Stimulated activated CD4-positive, alpha-beta T cell treated with anti-CD3 and anti-CD28 coated beads, Interleukin-12 subunit alpha, Interleukin-12 subunit beta, amount 100 ng/mL, for 24 hours (primary cell): ENCODE measurements at regions not wholly inside any gene's neighbourhood (a gene's known extent, or its start where the extent isn't known, plus 50 kb on each side); places are given as distances from the start of the nearest gene placed in this dataset.
"Not testable (repeated sequence)": the region's sequence is repeated elsewhere in the genome, so short reads cannot be mapped to it uniquely, and the experiment has no call there.

Experiments
- DNase-seq, 2 experiments: peaks; one replicate each; pipeline ENCODE4 v3.0.0-alpha.2; 2020; ENCODE audit warnings: low read depth in 2 of 2

DNA sequence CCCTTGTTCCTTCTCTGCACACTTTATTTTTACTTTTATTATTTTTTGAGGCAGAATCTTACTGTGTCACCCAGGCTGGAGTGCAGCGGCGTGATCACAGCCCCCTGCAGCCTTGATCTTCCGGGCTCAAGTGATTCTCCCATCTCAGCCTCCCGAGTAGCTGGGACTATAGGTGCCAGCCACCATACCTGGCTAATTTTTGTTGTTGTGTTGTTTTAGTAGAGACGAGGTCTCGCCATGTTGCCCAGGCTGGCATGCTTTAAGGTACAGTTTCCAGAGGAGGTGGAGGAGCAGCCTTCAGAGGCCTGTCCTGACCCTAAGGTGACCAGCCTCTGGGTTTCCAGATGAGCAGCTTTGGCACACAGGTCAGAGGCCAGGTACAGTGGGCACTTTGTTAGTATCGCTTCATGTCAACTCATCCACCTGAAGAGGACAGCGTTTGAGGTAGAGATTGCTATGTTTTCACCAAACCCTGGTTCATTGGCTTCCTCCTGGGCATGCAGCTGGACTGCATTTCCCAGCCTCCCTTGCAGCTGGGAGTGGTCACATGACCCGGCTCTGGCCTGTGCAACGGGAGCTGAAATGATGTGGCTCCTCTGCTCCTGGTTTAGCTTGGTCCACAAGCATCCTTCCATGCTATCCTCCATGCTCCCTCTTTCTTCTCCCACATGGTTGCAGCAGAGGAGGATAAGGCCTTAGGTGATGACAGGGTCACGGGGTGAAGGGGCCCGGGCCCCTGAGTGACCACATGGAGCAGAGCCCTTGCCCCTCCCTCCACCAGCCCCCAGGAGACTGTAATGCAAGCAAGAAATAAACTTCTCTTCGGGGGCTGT is 139.3 kb upstream of the IER5L start:
- no peak for DNase-seq

DNA sequence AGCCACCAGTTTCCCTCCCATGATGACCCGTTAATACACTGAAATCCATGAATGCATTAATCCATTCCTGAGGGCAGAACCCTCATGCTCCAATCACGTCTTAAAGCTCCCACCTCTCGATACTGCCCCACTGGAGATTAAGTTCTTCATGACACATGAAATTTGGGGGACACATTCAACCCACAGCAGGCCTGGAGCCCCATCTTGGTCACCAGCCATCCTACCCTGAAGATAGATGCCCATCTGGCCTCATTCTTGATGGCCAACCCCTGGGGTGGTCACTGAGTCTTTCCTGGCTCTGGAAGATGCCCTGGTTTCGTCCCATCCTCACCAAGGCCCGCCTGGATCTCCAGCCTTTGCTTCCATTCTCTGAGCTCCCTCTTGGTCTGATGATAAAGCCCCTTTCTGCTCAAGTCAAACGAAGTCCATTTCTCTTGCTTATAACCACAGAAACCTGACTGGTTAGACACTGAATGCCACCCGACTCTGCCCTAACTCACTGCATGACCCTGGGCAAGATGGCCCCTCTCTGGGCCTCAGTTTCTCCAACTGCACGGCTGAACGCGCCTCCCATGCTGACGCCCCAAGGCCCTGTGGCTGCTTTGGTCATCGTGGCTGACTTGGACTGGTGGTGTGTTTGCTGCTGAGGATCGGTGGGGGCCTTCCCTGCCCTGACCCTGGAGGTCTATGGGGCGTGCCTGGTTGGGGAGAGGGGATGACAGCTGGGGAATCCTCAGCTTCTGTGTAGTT is 138.4 kb upstream of the IER5L start:
- no peak for DNase-seq

DNA sequence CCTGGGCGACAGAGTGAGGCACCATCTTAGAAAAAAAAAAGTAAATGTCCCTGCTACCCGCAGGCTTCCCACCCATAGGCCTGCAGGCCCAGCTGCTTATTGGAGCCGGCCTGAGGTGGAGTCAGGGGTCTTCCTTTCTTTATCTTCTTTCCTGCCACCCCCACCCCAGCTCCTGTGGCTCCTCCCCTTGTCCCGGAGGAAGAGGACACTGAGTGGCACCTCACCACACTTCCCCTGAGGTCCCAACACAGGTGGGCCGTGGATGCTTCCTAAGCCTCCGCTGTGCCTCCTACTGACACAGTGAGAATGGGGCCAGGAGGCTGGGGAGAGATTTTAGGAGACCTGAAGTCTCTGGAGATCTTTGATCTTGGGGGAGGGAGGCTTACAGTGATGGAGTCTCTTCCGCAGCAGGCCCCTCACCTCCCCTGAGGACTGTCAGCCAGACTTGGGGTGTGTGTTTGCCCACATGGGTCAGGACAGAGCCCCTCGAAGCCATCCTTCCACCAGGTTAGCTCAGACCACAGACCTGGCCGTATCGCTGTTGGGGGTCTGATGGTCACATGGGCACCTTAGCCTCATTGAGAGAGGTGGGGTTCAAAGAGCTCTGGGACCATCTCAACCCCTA is 135.4 kb upstream of the IER5L start:
- DNase-seq, result no peak

DNA sequence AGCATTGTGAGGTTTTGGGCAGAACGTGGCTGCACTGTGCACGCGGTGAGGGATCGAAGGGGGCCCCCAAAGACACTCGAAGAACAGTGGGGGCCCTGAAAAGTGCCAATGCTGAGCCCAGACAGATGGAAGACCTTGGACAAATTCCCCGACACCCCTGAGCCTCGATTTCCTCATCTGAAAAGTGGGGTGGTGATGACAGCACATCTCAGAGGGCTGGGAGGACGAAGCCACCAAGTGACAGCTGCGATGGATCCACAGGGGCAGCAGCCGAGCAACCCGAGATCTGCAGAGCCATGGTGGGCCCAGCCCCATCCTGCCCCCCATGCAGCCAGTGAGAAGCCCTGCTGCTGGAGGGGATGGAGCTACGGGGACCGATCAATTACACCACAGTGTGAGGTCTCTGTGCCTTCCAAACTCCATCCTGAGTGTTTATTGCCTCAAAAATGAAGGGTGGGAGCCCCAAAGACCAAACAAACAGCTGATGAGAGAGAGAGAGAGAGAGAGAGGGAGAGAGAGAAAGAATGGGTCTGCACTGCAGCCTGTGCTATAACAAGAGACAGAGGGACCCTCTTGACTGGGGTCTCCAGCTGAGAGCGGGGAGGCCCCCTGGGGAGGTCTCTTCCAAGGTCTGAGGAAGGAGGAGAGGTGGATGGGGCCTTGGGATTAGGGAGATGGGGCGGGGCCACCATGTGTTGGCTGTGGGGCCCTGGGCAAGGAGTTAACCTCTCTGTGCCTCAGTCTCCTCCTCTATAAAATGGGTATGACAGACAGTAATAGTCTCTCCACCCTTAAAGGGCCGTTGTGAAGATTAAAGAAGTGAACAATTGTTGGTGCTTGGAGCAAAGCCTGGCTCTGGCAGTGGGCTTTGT is 134.4 kb upstream of the IER5L start:
- DNase-seq, result no peak

DNA sequence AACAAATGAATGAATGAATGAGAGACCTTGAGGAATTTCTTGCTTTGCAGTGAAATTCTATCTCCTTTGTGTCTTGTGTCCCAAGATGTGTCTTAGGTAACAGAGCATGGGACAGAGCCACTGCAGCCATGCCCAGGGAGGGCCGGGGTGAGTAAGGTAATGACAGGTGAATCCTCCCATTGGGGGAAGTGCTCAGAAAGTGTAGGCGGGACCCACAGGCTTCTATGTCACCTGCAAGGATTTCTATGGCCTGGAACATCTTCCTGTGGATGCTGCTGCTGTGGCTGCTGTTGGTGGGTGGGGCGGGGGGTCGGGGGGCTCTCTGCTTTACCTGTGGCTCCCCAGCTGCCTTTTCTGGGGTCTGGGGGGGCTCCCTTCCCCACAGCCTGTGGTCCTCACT is 133.6 kb upstream of the IER5L start:
- DNase-seq, result no peak

DNA sequence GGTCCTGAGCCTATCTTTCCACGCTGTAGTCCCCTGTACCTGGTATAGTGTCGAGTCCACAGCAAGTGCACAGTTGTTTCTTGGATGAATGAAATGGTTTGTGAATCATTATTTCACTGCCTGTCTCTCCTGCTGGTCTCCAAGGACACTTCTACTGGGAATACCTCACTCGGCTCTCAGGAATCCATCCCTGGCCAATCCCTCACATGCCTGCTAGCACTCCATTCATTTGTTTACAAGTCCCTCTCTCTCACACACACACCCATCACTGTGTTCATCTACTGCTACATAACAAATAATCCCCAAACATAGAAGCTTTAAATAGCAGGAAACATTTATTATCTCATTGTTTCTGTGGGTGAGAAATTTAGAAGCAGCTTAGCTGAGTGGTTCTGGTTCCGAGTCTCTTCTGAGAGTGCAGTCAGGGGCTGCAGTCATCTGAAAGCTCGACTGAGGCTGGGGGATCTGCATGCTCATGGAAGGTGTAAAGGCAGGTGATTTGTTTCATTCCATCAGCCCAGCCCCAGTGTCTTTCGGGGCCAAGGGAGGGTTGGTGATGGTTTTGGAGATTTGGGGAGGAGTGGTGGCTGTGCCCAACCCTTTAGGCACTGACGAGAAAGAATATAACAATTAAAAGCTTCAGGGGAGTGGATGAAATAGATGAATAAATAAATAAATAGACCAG is 132.7 kb upstream of the IER5L start:
- no peak for DNase-seq

DNA sequence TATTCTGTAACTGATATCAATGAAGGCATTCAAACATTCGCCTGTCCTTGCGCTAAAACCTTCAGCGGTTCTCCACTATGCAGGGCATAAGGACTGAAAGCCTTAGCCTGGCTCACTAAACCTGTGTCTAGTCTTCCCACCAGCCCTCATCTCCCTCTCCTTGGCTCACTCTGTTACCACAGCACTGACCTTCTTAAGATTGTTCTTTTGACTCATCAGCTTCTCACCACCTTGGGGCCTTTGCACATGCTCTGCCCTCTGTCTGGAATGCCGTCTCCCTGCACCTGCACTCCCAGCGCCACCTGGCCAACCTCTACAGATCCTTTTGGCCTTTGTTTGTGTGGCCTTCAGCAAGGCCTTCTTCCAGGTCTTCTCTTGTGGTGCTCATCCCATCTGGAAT is 131.8 kb upstream of the IER5L start:
- DNase-seq, result no peak

DNA sequence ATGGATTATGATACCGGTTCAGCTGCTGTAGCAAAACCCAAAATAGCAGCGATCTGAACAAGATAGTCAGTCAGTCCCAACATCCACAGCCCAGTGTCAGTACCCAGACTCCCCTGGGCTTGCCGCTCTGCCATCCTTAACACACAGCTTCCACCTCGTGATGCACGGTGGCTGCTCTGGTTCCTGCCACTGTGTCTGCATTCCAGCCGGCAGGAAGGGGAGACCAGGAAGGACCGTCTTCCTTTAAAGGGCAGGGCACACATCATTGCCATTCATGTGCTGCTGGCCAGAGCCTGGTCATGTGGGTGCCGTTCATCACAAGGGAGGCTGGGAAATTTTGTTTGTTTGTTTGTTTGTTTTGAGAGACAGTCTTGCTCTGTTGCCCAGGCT is 131.0 kb upstream of the IER5L start:
- DNase-seq, result no peak

DNA sequence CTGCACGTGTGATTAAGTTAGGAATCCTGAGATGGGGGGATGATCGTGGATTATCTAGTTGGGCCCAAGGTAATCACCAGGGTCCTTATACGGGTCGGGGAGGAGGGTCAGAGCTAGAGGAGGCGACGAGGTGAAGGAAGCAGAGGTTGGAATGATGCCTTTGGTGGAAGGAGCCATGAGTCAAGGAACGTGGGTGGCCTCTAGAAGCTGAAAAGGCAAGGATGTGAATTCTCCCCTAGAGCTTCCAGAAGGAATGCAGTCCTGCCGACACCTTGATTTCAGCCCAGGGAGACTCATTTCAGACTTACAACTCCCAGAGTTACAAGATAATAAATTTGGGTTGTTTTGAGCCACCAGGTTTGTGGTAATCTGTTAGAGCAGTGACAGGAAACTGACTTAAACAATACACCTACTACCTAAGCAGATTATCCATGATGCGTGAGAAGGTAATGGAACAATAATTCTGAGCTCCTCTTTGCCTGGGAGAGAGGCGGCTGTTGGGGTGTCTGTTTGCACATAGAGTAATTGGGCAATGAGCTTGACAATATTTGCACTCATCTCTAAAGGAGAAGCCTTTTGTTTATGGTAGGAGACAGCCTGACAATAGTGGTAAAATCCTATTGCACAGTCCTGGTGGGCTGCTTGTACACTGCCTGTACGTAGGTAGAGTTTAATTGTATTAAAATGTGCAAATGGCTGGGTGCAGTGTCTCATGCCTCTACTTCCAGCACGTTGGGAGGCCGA is 129.3 kb upstream of the IER5L start:
- no peak for DNase-seq

DNA sequence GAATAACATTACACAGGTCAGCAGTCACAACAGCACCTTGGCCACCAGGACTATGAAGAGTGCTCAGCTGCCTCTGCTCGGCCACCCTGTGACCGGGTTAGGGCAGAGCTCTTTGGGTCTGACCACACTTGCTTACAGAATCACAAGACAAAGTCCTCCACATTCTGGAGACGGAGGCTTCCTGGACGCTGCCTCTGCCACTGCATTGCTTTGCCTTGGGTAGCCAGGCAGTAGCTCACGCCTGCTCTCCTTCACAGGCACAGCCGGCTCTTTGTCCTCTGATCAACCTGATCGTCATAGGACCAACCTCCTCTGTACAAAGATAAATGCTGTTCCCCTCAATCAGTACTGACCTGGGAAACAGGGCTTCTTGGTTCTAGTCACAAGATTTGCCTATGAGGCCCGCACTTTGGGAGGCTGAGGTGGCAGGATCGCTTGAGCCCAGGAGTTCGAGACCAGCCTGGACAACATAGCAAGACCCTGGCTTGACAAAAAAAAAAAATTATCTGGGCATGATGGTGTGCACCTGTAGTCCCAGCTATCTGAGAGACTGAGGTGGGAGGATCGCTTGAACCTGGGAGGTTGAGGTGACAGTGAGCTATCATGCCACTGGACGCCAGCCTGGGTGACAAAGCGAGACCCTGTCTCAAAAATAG is 128.4 kb upstream of the IER5L start:
- no peak for DNase-seq

DNA sequence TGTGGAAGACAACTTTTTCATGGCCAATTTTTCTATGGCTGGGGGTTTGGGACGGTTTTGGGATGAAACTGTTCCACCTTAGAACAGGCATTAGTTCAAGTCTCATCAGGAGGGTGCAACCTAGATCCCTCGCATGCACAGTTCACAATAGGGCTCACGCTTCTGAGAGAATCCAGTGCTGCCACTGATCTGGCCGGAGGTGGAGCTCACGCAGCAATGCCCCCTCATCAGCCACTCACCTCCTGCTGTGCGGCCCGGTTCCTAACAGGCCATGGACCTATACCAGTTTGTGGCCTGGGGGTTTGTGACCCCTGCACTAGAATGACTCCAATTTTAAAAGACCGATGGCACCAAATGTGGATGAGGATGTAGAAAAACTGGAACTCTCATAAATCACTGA is 127.2 kb upstream of the IER5L start:
- no peak for DNase-seq

DNA sequence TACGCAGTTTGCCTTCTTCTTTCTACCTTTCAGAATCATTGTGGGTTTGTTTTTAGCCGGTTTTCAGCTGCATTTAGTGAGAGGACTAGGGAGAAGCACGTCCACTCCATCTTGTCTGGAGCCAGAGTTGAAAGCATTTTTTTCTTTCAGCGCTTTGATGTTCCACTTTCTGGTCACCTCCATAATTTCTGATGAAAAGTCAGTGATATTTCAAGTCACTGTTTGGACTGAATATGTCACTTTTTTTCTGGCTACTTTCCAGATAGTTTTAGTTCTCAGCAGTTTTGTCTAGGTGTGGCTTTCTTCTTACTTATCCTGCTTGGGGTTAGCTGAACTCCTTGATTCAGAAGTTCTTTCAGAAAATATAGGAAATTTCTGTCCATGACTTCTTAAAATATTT is 123.9 kb upstream of the IER5L start:
- no peak for DNase-seq

DNA sequence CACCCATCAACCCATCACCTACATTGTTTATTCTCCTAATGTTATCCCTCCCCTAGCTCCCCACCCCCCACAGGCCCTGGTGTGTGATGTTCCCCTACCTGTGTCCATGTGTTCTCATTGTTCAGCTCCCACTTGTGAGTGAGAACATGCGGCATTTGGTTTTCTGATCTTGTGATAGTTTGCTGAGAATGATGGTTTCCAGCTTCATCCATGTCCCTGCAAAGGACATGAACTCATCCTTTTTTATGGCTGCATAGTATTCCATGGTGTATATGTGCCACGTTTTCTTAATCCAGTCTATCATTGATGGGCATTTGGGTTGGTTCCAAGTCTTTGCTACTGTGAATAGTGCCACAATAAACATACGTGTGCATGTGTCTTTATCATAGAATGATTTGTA is 118.1 kb upstream of the IER5L start:
- DNase-seq, result not testable (repeated sequence)

DNA sequence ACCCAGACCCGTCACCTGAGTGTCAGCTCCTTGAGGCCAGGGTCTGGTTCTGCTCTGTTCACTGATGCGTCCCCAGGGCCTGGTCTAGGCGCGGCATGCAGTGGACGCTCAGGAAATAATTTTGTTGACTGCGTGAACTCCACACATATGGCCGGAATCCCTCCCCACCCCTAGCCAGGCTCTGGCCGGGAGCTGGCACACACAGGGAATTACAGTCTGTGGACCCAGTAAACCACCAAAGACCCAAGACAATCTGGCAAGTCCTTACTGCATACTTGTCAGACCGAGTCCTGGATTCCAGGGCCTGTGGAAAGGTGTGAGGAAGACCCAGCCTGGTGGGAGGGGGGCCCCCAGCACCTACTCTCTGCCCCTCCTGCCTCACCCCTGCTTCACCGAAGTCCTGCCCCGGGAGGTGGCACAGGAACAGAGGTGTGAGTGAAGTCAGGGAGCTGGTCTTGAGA is 113.0 kb upstream of the IER5L start:
- DNase-seq, result no peak

DNA sequence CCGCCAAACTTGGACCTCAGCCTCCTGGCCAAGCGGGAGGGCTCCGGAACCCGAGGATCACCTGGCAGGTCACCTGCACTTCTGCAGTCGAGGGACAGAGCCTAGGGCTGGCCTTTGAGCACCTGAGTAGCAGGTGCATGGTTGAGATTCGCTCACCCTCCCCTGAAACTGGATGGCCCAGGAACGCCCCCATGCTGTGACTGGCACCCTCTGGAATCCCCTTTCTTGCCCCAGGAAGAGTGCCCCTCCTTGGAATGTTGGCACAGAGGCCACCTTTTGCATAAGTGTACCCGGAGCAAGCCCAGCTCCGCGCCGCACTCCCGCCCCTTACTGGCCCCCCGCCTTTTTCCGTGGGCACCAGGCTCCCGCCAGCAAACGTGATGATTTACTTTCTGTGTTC is 112.5 kb upstream of the IER5L start:
- no peak for DNase-seq

DNA sequence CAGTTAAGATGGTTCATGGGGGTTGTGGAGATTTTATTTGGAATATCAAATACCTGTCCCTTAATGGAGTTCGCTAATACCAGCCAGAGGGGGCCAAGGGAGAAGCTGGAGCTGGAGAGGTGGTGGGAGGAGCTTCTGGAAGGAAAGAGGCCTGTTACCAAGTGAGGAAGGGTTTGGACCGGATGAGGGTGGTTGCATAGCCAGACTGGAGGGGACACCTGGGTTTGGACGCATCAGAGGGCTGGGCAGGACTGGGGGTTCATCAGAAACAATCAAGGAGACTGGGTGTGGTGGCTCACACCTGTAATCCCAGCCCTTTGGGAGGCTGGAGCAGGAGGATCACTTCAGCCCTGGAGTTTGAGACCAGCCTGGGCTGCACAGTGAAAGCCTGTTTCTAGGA is 111.8 kb upstream of the IER5L start:
- no peak for DNase-seq

DNA sequence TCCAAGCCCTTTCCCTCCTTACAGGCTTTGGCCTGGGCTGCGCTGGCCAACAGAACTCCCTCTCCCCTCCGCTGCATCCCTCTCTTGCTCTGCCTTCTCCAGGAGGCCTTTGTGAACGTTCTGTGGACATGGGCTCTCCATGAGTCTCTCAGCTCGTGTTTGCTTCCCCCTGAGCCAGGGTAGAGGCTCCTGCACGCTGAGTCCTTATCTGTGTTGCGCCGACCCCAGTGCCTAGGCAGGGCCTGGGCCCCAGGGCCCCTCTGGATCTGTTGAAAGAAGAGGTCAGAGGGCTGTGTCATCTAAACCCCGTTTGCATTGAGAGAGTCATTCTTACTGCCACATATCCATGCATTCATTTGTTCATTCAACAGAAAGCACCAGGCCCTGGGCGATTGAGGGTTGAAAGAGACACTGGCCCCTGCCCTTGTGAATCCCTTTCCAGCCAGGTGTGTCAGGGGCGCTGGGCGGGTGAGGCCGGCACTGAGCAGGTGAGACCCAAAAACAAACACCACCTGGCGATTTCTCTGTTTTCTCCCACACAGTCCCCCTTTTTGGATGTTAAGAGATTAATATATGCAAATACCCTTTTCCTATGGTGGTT is 111.2 kb upstream of the IER5L start:
- no peak for DNase-seq

DNA sequence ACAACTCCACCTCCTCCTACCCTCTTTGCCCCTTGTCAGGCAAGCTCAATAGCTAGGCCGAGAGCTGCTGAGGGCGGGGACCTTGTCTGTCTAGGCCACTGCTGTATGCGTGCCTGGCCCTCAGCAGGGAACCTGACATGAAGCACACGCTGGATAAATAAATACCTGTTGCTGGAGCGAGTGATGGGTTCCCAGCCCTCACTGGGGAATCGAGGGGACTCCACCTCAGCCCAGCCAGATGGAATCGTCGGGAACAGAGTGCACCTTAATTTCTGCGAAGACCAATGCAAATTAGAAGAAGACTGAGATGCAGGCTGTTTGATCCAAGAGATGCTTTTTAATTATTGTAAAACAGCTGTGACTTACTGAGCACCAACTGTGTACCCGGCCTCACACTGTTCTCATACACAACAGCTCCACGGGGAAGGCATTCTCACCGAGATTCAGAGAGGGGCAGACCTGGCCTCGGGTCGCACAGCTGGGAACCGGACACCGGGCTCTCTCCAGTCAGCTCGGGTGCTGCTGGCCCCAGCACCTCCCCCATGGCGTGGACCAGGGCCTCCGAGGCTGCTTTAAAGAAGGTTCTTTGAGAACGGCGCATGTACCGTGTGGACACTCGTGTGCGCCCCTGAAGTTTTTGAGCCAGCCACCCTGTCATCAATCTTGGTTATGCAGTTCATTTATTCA is 109.7 kb upstream of the IER5L start:
- DNase-seq, result no peak
